Peyer's patch (tissue), 4 donors: ENCODE measurements at regions not wholly inside any gene's neighbourhood (a gene's known extent, or its start where the extent isn't known, plus 50 kb on each side); places are given as distances from the start of the nearest gene placed in this dataset.

Experiments used
- POLR2A ChIP-seq, 2 donors: fragments of 450-650 bp; IDR thresholded peaks; one replicate each; pipeline ENCODE4 v1.5.1; 2017; ENCODE audit warnings: antibody characterized with exemption in 2 of 2, mild to moderate bottlenecking in 2 of 2, moderate library complexity in 2 of 2
- TF ChIP-seq, protein P1 (sequence below), 6 experiments: fragments of 450-650 bp in 4 of 6; fragments of 200-600 bp in 2 of 6; sonication (generic) in 1 of 6; IDR thresholded peaks; one replicate each; pipeline ENCODE4 v1.5.1; 2017 to 2019; ENCODE audit warnings: antibody characterized with exemption in 6 of 6, mild to moderate bottlenecking in 3 of 6, moderate library complexity in 1 of 6

GRCh38 chr3:178472941-178473340 lies 63.3 kb upstream of the KCNMB2 start:
- TF ChIP-seq, protein P1, sequence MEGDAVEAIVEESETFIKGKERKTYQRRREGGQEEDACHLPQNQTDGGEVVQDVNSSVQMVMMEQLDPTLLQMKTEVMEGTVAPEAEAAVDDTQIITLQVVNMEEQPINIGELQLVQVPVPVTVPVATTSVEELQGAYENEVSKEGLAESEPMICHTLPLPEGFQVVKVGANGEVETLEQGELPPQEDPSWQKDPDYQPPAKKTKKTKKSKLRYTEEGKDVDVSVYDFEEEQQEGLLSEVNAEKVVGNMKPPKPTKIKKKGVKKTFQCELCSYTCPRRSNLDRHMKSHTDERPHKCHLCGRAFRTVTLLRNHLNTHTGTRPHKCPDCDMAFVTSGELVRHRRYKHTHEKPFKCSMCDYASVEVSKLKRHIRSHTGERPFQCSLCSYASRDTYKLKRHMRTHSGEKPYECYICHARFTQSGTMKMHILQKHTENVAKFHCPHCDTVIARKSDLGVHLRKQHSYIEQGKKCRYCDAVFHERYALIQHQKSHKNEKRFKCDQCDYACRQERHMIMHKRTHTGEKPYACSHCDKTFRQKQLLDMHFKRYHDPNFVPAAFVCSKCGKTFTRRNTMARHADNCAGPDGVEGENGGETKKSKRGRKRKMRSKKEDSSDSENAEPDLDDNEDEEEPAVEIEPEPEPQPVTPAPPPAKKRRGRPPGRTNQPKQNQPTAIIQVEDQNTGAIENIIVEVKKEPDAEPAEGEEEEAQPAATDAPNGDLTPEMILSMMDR (IDR thresholded peaks at IDR 0.05): no peak
- no peak for TF ChIP-seq POLR2A (IDR thresholded peaks at IDR 0.05)
